PC-9 (cell line): ENCODE measurements at regions not wholly inside any gene's neighbourhood (a gene's known extent, or its start where the extent isn't known, plus 50 kb on each side); places are given as distances from the start of the nearest gene placed in this dataset.

ENCODE experiments used
- CTCF ChIP-seq: fragments of 200-600 bp; sonication (generic); conservative IDR thresholded peaks from 2 replicates; pipeline ENCODE4 v1.6.1; 2017; ENCODE audit warnings: mixed run types, antibody characterized with exemption, mild to moderate bottlenecking, moderate library complexity
- EZH2 ChIP-seq: fragments of 200-600 bp; sonication (generic); IDR thresholded peaks from 2 replicates; pipeline ENCODE4 v1.8.0; 2017; ENCODE audit warnings: antibody characterized with exemption, low read depth

GRCh38 chr14:83478741-83479140, 1945.1 kb upstream of the SEL1L start:
- no peak for TF ChIP-seq EZH2
- TF ChIP-seq CTCF = no peak
